ENCODE measurements at regions not wholly inside any gene's neighbourhood (a gene's known extent, or its start where the extent isn't known, plus 50 kb on each side); places are given as distances from the start of the nearest gene placed in this dataset.
"Not testable (repeated sequence)": the region's sequence is repeated elsewhere in the genome, so short reads cannot be mapped to it uniquely, and the experiment has no call there.

DNA sequence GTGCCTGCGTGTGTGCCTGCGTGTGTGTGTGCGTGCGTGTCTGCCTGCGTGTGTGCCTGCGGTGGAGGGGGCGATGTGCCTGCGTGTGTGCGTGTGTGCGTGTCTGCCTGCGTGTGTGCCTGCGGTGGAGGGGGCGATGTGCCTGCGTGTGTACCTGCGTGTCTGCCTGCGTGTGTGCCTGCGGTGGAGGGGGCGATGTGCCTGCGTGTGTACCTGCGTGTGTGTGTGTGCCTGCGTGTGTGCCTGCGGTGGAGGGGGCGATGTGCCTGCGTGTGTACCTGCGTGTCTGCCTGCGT is 116.7 kb upstream of the ZNF516 start:
- TF ChIP-seq, protein P1, sequence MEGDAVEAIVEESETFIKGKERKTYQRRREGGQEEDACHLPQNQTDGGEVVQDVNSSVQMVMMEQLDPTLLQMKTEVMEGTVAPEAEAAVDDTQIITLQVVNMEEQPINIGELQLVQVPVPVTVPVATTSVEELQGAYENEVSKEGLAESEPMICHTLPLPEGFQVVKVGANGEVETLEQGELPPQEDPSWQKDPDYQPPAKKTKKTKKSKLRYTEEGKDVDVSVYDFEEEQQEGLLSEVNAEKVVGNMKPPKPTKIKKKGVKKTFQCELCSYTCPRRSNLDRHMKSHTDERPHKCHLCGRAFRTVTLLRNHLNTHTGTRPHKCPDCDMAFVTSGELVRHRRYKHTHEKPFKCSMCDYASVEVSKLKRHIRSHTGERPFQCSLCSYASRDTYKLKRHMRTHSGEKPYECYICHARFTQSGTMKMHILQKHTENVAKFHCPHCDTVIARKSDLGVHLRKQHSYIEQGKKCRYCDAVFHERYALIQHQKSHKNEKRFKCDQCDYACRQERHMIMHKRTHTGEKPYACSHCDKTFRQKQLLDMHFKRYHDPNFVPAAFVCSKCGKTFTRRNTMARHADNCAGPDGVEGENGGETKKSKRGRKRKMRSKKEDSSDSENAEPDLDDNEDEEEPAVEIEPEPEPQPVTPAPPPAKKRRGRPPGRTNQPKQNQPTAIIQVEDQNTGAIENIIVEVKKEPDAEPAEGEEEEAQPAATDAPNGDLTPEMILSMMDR (IDR thresholded peaks at IDR 0.05) = not testable (repeated sequence)
- not testable (repeated sequence) for TF ChIP-seq POLR2A (IDR thresholded peaks at IDR 0.05)

Measured in Peyer's patch (tissue), 4 donors.